Kasumi-1 (cell line): ENCODE measurements at regions not wholly inside any gene's neighbourhood (a gene's known extent, or its start where the extent isn't known, plus 50 kb on each side); places are given as distances from the start of the nearest gene placed in this dataset.
"Not testable (repeated sequence)": the region's sequence is repeated elsewhere in the genome, so short reads cannot be mapped to it uniquely, and the experiment has no call there.

ENCODE experiments used
- DNase-seq, 2 experiments: peaks; one replicate each; lab custom pipeline; 2025; lab: John Stamatoyannopoulos, UW

- no peak for DNase-seq
Measured at GRCh38 chr4:28296239-28296638, 1435.6 kb downstream of the STIM2 start.

- DNase-seq: no peak
Measured at GRCh38 chr4:28310926-28311325, 1450.3 kb downstream of the STIM2 start.

GRCh38 chr4:28312497-28312896 is 1451.9 kb downstream of the STIM2 start:
- not testable (repeated sequence) for DNase-seq

GRCh38 chr4:28313729-28314713 is 1453.4 kb downstream of the STIM2 start:
- DNase-seq: no peak

GRCh38 chr4:28317221-28317620 is 1456.6 kb downstream of the STIM2 start:
- no peak for DNase-seq

- no peak for DNase-seq
Measured at GRCh38 chr4:28334249-28334648, 1473.6 kb downstream of the STIM2 start.

GRCh38 chr4:28341784-28342183 is 1481.1 kb downstream of the STIM2 start:
- DNase-seq: no peak

- no peak for DNase-seq
Measured at GRCh38 chr4:28350485-28350884, 1489.8 kb downstream of the STIM2 start.

GRCh38 chr4:28351102-28351501 is 1490.5 kb downstream of the STIM2 start:
- DNase-seq: no peak

GRCh38 chr4:28351826-28352225 is 1491.2 kb downstream of the STIM2 start:
- no peak for DNase-seq

- no peak for DNase-seq
Measured at GRCh38 chr4:28354880-28355656, 1494.4 kb downstream of the STIM2 start.

GRCh38 chr4:28357990-28358389 is 1497.3 kb downstream of the STIM2 start:
- DNase-seq: peak in 1 of 2 experiments; percentile 18

GRCh38 chr4:28358606-28359005 is 1498.0 kb downstream of the STIM2 start:
- no peak for DNase-seq

- no peak for DNase-seq
Measured at GRCh38 chr4:28360681-28361080, 1500.0 kb downstream of the STIM2 start.

GRCh38 chr4:28362169-28362568 is 1501.5 kb downstream of the STIM2 start:
- DNase-seq: no peak

GRCh38 chr4:28369499-28369898 is 1508.9 kb downstream of the STIM2 start:
- DNase-seq: no peak

GRCh38 chr4:28373191-28373590 is 1512.5 kb downstream of the STIM2 start:
- DNase-seq: no peak

GRCh38 chr4:28373601-28374000 is 1513.0 kb downstream of the STIM2 start:
- no peak for DNase-seq

- no peak for DNase-seq
Measured at GRCh38 chr4:28378109-28378830, 1517.6 kb downstream of the STIM2 start.

- DNase-seq: no peak
Measured at GRCh38 chr4:28385801-28386200, 1525.2 kb downstream of the STIM2 start.

GRCh38 chr4:28386776-28387175 is 1526.1 kb downstream of the STIM2 start:
- peak; percentile 16 to 29 for DNase-seq

GRCh38 chr4:28388471-28388870 is 1527.8 kb downstream of the STIM2 start:
- no peak for DNase-seq
